HEK293 (cell line): ENCODE measurements at regions not wholly inside any gene's neighbourhood (a gene's known extent, or its start where the extent isn't known, plus 50 kb on each side); places are given as distances from the start of the nearest gene placed in this dataset.

ENCODE experiments used
- CTCF ChIA-PET: fragments of 350-600 bp; formaldehyde crosslinking; extraction: SDS; loops from one replicate; lab custom pipeline; 2021; ENCODE audit warnings: antibody characterized with exemption; lab: Yijun Ruan, JAX
- POLR2A ChIA-PET: fragments of 300-600 bp; formaldehyde crosslinking; extraction: SDS; loops from one replicate; lab custom pipeline; 2020; ENCODE audit warnings: antibody characterized with exemption, inconsistent platforms; lab: Yijun Ruan, JAX
- H3K27ac ChIP-seq: fragments of 200-500 bp; sonication (Bioruptor generic); 2 replicates; pipeline ENCODE4 v1.5.1; 2014; ENCODE audit warnings: low read depth, low read length, control low read depth, inconsistent platforms; ENCODE audit errors: extremely low read depth
- H3K36me3 ChIP-seq, 2 experiments: fragments of 200-500 bp in 1 of 2; sonication (Bioruptor generic) in 1 of 2; 1 replicate in 1 of 2; 2 replicates in 1 of 2; pipeline ENCODE4 v1.5.1; 2014 to 2017; ENCODE audit warnings: inconsistent platforms in 2 of 2, low read length in 2 of 2; ENCODE audit not compliant: control insufficient read depth in 2 of 2, insufficient read depth in 1 of 2
- H3K4me1 ChIP-seq: fragments of 200-500 bp; sonication (Bioruptor generic); 2 replicates; pipeline ENCODE4 v1.5.1; 2014; ENCODE audit warnings: mild to moderate bottlenecking, low read length, inconsistent platforms; ENCODE audit not compliant: control insufficient read depth, insufficient read depth
- H3K4me3 ChIP-seq: 2 replicates; pipeline ENCODE4 v1.5.1; 2011; ENCODE audit warnings: low read depth, mild to moderate bottlenecking, control low read depth, low read length, moderate library complexity
- H3K9me3 ChIP-seq: fragments of 200-500 bp; sonication (Bioruptor generic); 2 replicates; pipeline ENCODE4 v1.5.1; 2014; ENCODE audit warnings: low read depth, low read length, inconsistent platforms; ENCODE audit not compliant: control insufficient read depth, insufficient read depth
- CTCF ChIP-seq: fragments of 450-650 bp; formaldehyde crosslinking; IDR thresholded peaks from 2 replicates; pipeline ENCODE4 v1.5.1; 2016; ENCODE audit warnings: missing biosample characterization, missing genetic modification characterization
- HOXC10 ChIP-seq: sonication (generic); formaldehyde crosslinking; IDR thresholded peaks from 2 replicates; pipeline ENCODE4 v1.8.1; 2023; ENCODE audit warnings: mild to moderate bottlenecking, missing genetic modification reagents
- IKZF3 ChIP-seq: fragments of 450-650 bp; IDR thresholded peaks from 2 replicates; pipeline ENCODE4 v1.5.0; 2018; ENCODE audit warnings: missing biosample characterization, mild to moderate bottlenecking, missing genetic modification characterization, moderate library complexity
- KLF9 ChIP-seq: fragments of 450-650 bp; formaldehyde crosslinking; IDR thresholded peaks from 2 replicates; pipeline ENCODE4 v1.5.1; 2016; ENCODE audit warnings: missing biosample characterization, missing genetic modification characterization, low read depth
- MYNN ChIP-seq: fragments of 450-650 bp; formaldehyde crosslinking; IDR thresholded peaks from 2 replicates; pipeline ENCODE4 v1.5.1; 2016; ENCODE audit warnings: missing biosample characterization, missing genetic modification characterization, borderline replicate concordance
- PBX3 ChIP-seq: sonication (generic); formaldehyde crosslinking; IDR thresholded peaks from 2 replicates; pipeline ENCODE4 v1.8.1; 2022; ENCODE audit warnings: mild to moderate bottlenecking, moderate library complexity, missing genetic modification reagents
- SCRT2 ChIP-seq: fragments of 450-650 bp; formaldehyde crosslinking; IDR thresholded peaks from 2 replicates; pipeline ENCODE4 v1.5.1; 2016; ENCODE audit warnings: missing biosample characterization, missing genetic modification characterization
- ZBTB26 ChIP-seq: fragments of 450-650 bp; formaldehyde crosslinking; optimal IDR thresholded peaks from 2 replicates; pipeline ENCODE3; 2016; ENCODE audit warnings: missing biosample characterization, mild to moderate bottlenecking, missing genetic modification characterization
- ZBTB6 ChIP-seq: fragments of 450-650 bp; formaldehyde crosslinking; IDR thresholded peaks from 2 replicates; pipeline ENCODE4 v1.5.1; 2017; ENCODE audit warnings: missing biosample characterization, missing genetic modification characterization
- ZBTB7A ChIP-seq: fragments of 450-650 bp; formaldehyde crosslinking; IDR thresholded peaks from 2 replicates; pipeline ENCODE4 v1.5.1; 2016; ENCODE audit warnings: low read depth, missing biosample characterization, missing genetic modification characterization
- ZFP3 ChIP-seq: fragments of 450-650 bp; formaldehyde crosslinking; IDR thresholded peaks from 2 replicates; pipeline ENCODE4 v1.5.1; 2016; ENCODE audit warnings: low read depth, missing biosample characterization, missing genetic modification characterization
- ZFP37 ChIP-seq: fragments of 450-650 bp; formaldehyde crosslinking; IDR thresholded peaks from 2 replicates; pipeline ENCODE4 v1.5.1; 2016; ENCODE audit warnings: missing biosample characterization, missing genetic modification characterization
- ZIC2 ChIP-seq: fragments of 450-650 bp; formaldehyde crosslinking; IDR thresholded peaks from 2 replicates; pipeline ENCODE4 v1.5.1; 2016; ENCODE audit warnings: missing biosample characterization, missing genetic modification characterization
- ZNF10 ChIP-seq: fragments of 450-650 bp; formaldehyde crosslinking; IDR thresholded peaks from 2 replicates; pipeline ENCODE4 v1.5.1; 2017; ENCODE audit warnings: missing biosample characterization, missing genetic modification characterization
- ZNF114 ChIP-seq: fragments of 450-650 bp; formaldehyde crosslinking; IDR thresholded peaks from 2 replicates; pipeline ENCODE4 v1.5.0; 2017; ENCODE audit warnings: missing biosample characterization, missing genetic modification characterization
- ZNF146 ChIP-seq: fragments of 450-650 bp; formaldehyde crosslinking; IDR thresholded peaks from 2 replicates; pipeline ENCODE4 v1.5.1; 2016; ENCODE audit warnings: missing biosample characterization, missing genetic modification characterization
- ZNF169 ChIP-seq: fragments of 450-650 bp; formaldehyde crosslinking; IDR thresholded peaks from 2 replicates; pipeline ENCODE4 v1.5.1; 2016; ENCODE audit warnings: missing biosample characterization, missing genetic modification characterization
- ZNF184 ChIP-seq: fragments of 450-650 bp; IDR thresholded peaks from 2 replicates; pipeline ENCODE4 v1.5.1; 2018; ENCODE audit warnings: missing biosample characterization, mild to moderate bottlenecking, missing genetic modification characterization
- ZNF354C ChIP-seq: fragments of 450-650 bp; formaldehyde crosslinking; IDR thresholded peaks from 2 replicates; pipeline ENCODE4 v1.5.1; 2016; ENCODE audit warnings: missing biosample characterization, missing genetic modification characterization, low read depth, borderline replicate concordance
- ZNF416 ChIP-seq: fragments of 450-650 bp; formaldehyde crosslinking; IDR thresholded peaks from 2 replicates; pipeline ENCODE4 v1.5.1; 2016; ENCODE audit warnings: missing biosample characterization, missing genetic modification characterization
- ZNF514 ChIP-seq: fragments of 450-650 bp; formaldehyde crosslinking; IDR thresholded peaks from 2 replicates; pipeline ENCODE4 v1.5.1; 2016; ENCODE audit warnings: missing biosample characterization, missing genetic modification characterization
- ZNF555 ChIP-seq: fragments of 450-650 bp; formaldehyde crosslinking; conservative IDR thresholded peaks from 2 replicates; pipeline ENCODE4 v1.5.1; 2017; ENCODE audit warnings: missing biosample characterization, mild to moderate bottlenecking, missing genetic modification characterization, inconsistent platforms
- ZNF660 ChIP-seq: fragments of 450-650 bp; IDR thresholded peaks from 2 replicates; pipeline ENCODE4 v1.5.1; 2018; ENCODE audit warnings: missing biosample characterization, mild to moderate bottlenecking, missing genetic modification characterization
- ZNF707 ChIP-seq: fragments of 450-650 bp; formaldehyde crosslinking; IDR thresholded peaks from 2 replicates; pipeline ENCODE4 v1.5.1; 2016; ENCODE audit warnings: missing biosample characterization, missing genetic modification characterization
- ZNF837 ChIP-seq: fragments of 450-650 bp; formaldehyde crosslinking; IDR thresholded peaks from 2 replicates; pipeline ENCODE4 v1.5.1; 2016; ENCODE audit warnings: missing biosample characterization, missing genetic modification characterization
- ZSCAN4 ChIP-seq: fragments of 450-650 bp; formaldehyde crosslinking; IDR thresholded peaks from 2 replicates; pipeline ENCODE4 v1.5.1; 2017; ENCODE audit warnings: missing biosample characterization, missing genetic modification characterization

- H3K4me3 ChIP-seq, result no peak overlapping the region
- H3K9me3 ChIP-seq, result no peaks in the 10 kb centered on the region
- H3K36me3 ChIP-seq, result no peaks in the 10 kb centered on the region
- H3K27ac ChIP-seq, result no peak overlapping the region
- CTCF ChIA-PET, result no interaction called here
- TF ChIP-seq ZNF146, result no peak
- no peak for TF ChIP-seq ZNF837 (tag by site-specific recombination)
- TF ChIP-seq ZBTB26 (tag by site-specific recombination), result no peak
- TF ChIP-seq SCRT2 (tag by site-specific recombination), result no peak
- no peak for TF ChIP-seq MYNN (tag by site-specific recombination)
- no peak for TF ChIP-seq ZNF354C (tag by site-specific recombination)
- H3K4me1 ChIP-seq, result no peaks in the 10 kb centered on the region
- POLR2A ChIA-PET, result no interaction called here
Observed at GRCh38 chr4:86439293-86439692, 79.4 kb upstream of the MAPK10 start.

- no peaks in the 10 kb centered on the region for H3K36me3 ChIP-seq
- ChIA-PET CTCF (no interaction called here), POLR2A (no interaction called here)
- H3K4me3 ChIP-seq, result no peak overlapping the region
- no peak overlapping the region for H3K27ac ChIP-seq
- TF ChIP-seq ZNF169 (tag by site-specific recombination) (no peak), ZSCAN4 (tag by site-specific recombination) (no peak), HOXC10 (CRISPR knock-in tag) (no peak), ZNF416 (tag by site-specific recombination) (no peak), ZNF184 (no peak), ZBTB6 (no peak), ZNF555 (tag by site-specific recombination) (no peak), ZNF707 (no peak), IKZF3 (tag by site-specific recombination) (no peak), KLF9 (tag by site-specific recombination) (no peak), ZNF660 (no peak)
- H3K9me3 ChIP-seq, result no peaks in the 10 kb centered on the region
- H3K4me1 ChIP-seq, result no peaks in the 10 kb centered on the region
Observed at GRCh38 chr4:86441175-86441936, 81.5 kb upstream of the MAPK10 start.

GRCh38 chr4:86442881-86443280 lies 83.0 kb upstream of the MAPK10 start:
- H3K27ac ChIP-seq, result no peak overlapping the region
- H3K36me3 ChIP-seq, result no peaks in the 10 kb centered on the region
- no peaks in the 10 kb centered on the region for H3K9me3 ChIP-seq
- H3K4me1 ChIP-seq, result no peaks in the 10 kb centered on the region
- ChIA-PET CTCF (interaction anchor here (0.7 kb wide), 1 partner anchor 291 kb away, joined by 4 read pairs; no protein-coding TSS in a partner anchor), POLR2A (no interaction called here)
- H3K4me3 ChIP-seq, result no peak overlapping the region
- TF ChIP-seq ZBTB7A (tag by site-specific recombination), result no peak
- no peak for TF ChIP-seq ZIC2
- no peak for TF ChIP-seq CTCF
- no peak for TF ChIP-seq ZFP37 (tag by site-specific recombination)
- TF ChIP-seq PBX3, result no peak
- no peak for TF ChIP-seq ZFP3 (tag by site-specific recombination)
- no peak for TF ChIP-seq ZNF10
- TF ChIP-seq ZNF184, result no peak
- no peak for TF ChIP-seq ZNF660
- TF ChIP-seq ZNF114 (tag by site-specific recombination), result no peak
- no peak for TF ChIP-seq ZNF514 (tag by site-specific recombination)
